ENCODE measurements at regions not wholly inside any gene's neighbourhood (a gene's known extent, or its start where the extent isn't known, plus 50 kb on each side); places are given as distances from the start of the nearest gene placed in this dataset.
A peak's percentile ranks its signal among the peaks of the same experiment; 100 is the strongest.
"Not testable (repeated sequence)": the region's sequence is repeated elsewhere in the genome, so short reads cannot be mapped to it uniquely, and the experiment has no call there.

DNA sequence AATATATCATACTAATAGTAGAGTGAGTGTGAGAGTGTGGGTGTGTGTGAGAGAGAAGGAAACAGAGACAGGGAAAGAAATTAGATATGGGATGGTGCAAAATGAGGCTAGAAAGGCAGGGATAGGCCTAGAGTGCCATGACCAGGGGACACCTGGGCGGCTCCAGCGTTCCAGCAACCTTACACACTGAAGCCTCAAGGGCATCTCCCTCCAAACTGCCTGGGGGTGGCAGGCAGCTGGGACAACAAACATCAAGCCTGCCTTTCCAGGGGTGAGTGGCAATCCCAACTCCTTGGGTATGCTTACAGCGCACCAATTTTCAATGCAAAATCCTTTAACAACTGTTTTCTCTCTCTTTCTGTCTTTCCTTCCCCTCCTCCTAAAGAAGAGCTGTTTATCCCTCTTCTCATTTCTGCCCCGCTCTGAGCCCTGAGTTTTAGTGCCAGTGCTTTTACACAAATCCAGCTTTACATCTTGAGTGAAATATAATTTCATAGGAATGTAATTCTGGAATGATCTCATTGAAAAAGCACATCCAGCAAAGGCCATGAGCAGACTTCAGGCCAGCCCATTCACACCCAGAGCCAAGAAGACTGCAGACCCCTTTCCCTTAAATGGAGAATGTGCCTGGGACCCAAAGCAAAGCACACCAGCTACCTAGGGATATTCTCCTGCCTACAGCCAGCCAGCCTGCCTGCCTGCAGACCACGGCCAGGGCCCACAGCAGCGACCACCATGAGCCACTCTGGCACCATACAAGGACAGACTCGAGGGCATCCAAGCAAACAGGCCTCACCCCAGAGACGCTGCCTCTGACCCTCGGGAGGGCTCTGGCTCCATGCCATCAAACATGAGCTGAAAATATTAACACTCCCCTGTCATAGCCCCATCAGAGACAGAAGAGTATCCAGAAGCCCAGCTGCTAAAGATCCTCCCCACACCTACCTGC, 90.3 kb downstream of the RPL27A start:
- no peak for DNase-seq

DNA sequence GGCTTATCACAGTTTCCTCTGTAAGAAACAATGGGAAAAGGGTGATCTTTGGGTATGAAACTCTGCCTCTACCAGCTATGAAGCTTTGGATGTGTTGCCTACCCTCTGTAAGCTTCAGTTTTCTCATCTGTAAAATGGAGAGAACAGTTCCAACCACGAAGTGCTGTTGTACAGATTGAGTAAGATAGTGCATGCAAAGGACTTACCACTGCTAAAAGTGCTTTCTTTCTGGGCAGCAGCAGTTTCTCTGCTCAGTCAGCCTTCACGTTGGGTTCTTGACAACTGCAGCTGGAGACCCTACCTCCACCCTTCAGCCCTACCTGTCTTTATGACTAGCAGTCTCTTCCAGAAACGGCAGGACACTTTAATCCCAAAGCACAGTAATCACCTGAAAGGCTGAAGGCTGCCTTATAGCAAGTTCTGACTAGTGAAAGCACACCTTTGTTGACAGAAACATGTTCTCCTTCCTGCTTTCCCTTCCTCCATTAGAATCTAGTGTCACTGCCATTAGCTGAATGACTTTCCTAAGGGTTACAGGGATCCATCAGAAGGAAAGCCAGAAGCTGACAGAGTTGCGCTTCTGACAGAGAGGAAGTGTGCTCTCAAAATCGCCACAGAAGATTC, 91.4 kb downstream of the RPL27A start:
- no peak for DNase-seq

GRCh38 chr11:8774916-8775315, 92.3 kb downstream of the RPL27A start:
- DNase-seq: not testable (repeated sequence)

DNA sequence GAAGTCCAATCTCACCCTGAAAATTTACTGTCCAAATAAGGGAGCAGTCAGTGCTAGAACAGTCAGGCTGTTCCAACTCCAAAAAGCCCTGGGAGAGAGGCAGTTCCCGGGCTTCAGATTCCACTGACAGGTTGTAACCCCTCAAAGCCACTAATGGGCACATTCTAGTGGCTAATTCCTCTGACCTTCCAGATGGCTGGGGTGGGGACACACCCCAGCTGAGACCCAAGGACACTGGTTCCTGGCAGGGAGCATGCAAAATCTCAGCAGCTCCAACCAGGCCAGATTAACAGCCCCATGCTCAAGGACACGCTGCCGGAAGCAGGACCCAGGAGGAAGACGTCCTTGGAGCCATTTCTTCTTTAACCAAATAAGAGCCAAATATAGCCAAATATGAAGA, 92.7 kb downstream of the RPL27A start:
- DNase-seq: no peak

DNA sequence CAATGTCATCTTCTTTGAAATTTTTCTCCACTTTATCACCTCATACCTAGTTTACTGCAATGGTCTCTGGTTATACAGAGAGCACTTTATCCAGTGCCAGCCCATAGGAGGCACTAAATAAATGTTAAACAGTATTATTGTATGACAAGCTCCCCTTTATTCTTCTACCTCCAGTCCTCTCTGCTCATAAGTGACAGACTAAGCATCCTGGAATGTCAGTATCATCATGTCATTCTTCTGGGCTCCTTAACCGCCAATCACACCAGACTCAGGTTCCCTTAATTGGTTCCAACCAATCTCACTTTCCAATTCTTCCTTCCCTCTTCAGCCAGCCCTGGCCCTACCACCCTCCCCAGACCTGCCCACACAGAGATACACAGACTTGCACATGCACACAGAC, 93.1 kb downstream of the RPL27A start:
- no peak for DNase-seq

DNA sequence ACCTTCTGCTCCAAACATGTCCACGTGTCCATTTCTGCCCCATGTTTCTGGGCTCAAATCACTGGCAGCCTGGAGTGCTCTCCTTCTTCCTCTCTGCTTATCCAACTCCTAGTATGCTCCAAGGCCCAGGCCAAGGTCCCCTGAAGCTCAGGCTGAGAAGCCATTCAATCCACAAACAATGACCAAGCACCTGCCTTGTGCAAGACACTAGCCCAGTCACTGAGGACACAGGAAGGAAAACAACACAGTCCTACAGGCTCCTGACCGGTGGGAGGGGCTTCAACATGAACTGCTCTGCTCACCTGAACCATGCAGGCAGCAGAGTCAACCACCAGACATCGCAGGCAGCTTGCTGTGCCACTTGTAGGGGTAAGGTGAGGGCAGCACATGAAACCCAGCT, 93.6 kb downstream of the RPL27A start:
- no peak for DNase-seq

GRCh38 chr11:8777907-8778767, 95.5 kb downstream of the RPL27A start:
- DNase-seq: peak; percentile 18

DNA sequence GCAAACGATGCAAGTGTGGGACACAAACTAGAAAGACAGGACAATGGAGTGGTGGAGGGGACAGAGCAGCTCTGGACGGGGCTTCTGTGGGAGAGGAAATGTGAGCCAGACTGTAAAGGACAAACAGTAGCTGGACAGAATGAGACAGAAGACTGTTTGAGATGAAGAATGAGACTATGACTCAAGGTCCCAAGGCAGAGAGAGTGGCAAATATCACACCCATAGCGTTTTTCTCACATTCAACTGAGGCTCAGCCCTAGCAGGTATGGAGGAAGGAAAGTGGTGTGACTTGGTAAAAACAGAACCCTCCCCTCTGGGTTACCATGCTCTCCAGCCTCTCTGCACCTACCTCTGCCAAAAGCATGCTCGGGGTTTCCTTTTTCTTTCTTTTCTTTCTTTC, 96.5 kb downstream of the RPL27A start:
- DNase-seq: no peak

GRCh38 chr11:8779732-8780131, 97.1 kb downstream of the RPL27A start:
- DNase-seq: no peak

DNA sequence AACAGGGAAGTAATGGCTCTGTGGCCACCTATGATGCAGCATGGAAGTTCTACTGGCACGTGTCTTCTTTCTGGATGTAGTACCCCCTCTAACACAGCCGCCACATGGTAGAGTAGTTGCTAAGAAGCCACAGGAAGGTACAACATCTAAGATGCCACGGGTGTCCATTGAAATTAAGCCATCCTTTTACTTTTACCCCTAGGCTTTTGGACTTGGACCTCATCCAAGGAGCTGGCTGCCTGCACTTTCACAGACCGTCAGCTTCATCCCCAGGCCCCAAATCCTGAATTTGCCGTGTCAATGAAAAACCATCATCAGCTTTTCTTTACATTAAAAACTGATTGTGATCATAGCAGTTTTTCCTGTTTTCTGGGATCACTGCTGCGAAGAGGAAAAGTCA, 102.4 kb downstream of the RPL27A start:
- DNase-seq: no peak

DNA sequence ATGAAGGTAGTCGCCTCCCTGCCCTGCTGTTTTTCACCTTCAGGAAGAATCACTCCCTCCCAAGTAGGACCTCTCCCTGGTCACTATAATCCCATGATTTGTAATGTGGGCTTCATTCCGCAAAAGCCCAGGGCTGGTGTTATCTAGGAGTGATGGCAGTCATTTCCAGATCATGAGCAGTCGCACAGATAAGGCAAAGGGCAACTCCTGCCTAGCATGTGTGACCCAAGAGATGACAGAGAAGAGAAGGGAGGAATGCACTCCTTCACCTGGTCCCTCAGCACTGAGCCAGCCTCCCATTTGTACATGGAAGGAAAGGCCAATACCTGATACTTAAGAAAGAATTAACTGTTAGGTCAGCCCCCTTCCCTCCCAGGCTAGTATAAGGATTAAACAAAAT, 102.9 kb downstream of the RPL27A start:
- DNase-seq: no peak

DNA sequence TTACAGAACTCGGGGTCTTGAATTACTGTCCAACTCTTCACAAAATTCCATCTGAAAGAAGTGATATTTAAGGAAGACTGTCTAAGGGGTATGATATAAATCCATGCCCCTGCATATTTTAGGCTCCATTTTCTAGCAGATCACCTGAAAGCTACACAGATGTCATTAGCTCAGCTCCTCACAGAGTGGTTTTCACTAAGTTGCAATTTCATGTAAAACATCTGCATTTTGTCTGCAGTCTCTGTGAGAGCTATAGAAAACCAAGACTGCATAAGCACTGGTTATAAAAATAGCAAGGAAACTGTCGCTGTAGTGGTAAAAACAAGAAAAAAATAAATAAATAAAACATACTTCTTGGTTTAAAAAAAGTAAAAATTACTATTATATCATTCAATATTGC, 103.4 kb downstream of the RPL27A start:
- DNase-seq: no peak

GRCh38 chr11:8786933-8787332, 104.3 kb downstream of the RPL27A start:
- DNase-seq: no peak

GRCh38 chr11:8787372-8787771, 104.8 kb downstream of the RPL27A start:
- no peak for DNase-seq

DNA sequence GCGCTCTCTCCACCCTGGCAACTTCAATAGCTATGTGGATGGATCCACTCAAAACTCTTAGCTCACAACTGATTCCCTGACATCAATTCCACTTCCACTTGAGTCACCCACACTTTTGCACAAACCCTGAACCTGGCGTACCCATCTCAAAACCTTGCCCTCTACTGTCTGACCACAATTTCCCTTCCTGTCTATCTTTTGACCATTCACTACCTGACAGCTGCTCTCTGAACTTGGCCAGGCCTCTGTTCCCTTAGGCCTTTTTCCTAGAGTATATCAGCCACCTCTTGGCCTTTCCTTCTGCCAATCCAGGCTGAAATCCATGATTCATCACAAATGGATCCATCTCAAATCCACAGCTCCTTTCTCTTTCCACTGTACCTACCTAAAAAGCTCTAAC, 106.0 kb downstream of the RPL27A start:
- DNase-seq: no peak

DNA sequence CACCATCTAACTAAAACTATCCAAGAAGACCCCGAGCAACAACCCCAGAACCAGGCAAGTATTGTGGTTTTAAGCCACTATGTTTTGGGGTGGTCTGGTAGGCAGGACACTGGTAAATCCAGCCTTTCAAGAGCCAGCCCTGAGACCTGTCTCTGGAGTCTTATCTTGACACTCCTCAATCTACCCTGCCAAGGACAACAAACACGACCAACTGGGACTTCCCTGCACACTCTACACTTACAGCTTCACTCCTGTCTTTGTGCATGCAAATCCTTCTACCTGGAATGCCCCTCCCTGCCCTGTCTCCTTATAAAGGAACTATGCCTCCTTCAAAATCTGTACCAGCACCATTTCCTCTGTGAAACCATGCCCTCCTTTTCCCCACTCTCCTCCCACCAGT, 107.3 kb downstream of the RPL27A start:
- DNase-seq: no peak

GRCh38 chr11:8790968-8791367, 108.4 kb downstream of the RPL27A start:
- no peak for DNase-seq

DNA sequence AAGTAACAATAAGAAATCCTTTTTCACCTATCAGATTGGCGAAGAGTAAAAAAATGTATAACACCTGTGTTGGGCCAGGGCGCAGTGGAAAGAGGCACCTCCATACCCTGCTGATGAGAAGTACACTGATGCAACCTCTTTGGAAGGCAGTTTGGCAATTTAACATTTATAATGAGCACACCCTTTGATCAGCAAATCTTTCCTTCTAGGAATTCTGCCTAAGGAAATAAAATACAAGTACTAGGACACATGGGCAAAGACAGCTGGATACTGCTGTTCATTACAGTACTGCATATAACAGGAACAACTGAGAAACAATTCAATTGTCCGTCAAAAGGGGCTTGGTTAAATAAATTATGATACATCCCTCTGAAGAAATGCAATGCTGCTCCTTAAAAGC, 110.1 kb downstream of the RPL27A start:
- DNase-seq: no peak

GRCh38 chr11:8793114-8793777, 110.7 kb downstream of the RPL27A start:
- no peak for DNase-seq

- no peak for DNase-seq
Measured at GRCh38 chr11:8794126-8794525, 111.5 kb downstream of the RPL27A start.

DNA sequence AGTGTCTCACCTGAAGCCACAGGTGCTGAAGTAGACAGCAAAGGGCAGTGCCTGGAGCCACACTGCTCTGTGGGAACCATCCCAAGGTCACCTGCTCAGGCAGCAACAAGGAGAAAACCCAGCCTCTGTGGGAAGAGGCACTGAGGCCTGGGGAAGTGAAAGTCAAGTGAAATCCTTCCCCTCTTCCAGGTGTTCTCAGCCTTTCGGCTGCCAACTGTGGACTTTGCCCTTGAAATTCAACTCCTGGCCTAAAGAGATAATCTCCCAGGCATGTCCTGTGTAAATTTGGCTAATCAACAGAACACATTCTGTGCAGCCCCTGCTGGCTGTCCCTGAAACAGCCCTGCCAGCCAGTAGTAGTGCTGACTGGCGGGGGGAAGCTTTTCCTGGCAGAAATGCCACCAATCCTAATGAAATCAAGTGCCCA, 112.1 kb downstream of the RPL27A start:
- no peak for DNase-seq

GRCh38 chr11:8796941-8797340, 114.0 kb upstream of the AKIP1 start:
- no peak for DNase-seq

- no peak for DNase-seq
Measured at GRCh38 chr11:8799273-8799672, 111.7 kb upstream of the AKIP1 start.

All from NCI-H446 treated with DMSO at 0.1 percent for 48 hours (cell line).